ENCODE measurements at regions not wholly inside any gene's neighbourhood (a gene's known extent, or its start where the extent isn't known, plus 50 kb on each side); places are given as distances from the start of the nearest gene placed in this dataset.
"Not testable (repeated sequence)": the region's sequence is repeated elsewhere in the genome, so short reads cannot be mapped to it uniquely, and the experiment has no call there.

- Histone ChIP-seq H3K4me1 (replicated peaks) (no peaks in the 10 kb centered on the region), H3K9me3 (replicated peaks) (no peaks in the 10 kb centered on the region), H3K27me3 (replicated peaks) (no peaks in the 10 kb centered on the region), H3K36me3 (no peaks in the 10 kb centered on the region), H3K4me3 (no peak overlapping the region), H3K27ac (no peak overlapping the region)
- no peak for DNase-seq (ENCODE audit: low read depth in 1 of 2, low spot score in 2 of 2)
Observed at GRCh38 chr12:19666070-19666469, 226.8 kb downstream of the AEBP2 start.

- H3K4me3 ChIP-seq, result no peak overlapping the region
- DNase-seq (ENCODE audit: low read depth in 1 of 2, low spot score in 2 of 2), result no peak
- no peaks in the 10 kb centered on the region for H3K36me3 ChIP-seq
- H3K4me1 ChIP-seq (replicated peaks), result no peaks in the 10 kb centered on the region
- no peak overlapping the region for H3K27ac ChIP-seq
- H3K27me3 ChIP-seq (replicated peaks), result no peaks in the 10 kb centered on the region
- no peaks in the 10 kb centered on the region for H3K9me3 ChIP-seq (replicated peaks)
Observed at GRCh38 chr12:19669793-19670192, 230.5 kb downstream of the AEBP2 start.

GRCh38 chr12:19671695-19672094 is 232.4 kb downstream of the AEBP2 start:
- DNase-seq (ENCODE audit: low read depth in 1 of 2, low spot score in 2 of 2), result no peak

GRCh38 chr12:19674437-19674836 is 235.1 kb downstream of the AEBP2 start:
- H3K27me3 ChIP-seq (replicated peaks), result no peaks in the 10 kb centered on the region
- H3K27ac ChIP-seq, result no peak overlapping the region
- no peaks in the 10 kb centered on the region for H3K4me1 ChIP-seq (replicated peaks)
- H3K36me3 ChIP-seq, result no peaks in the 10 kb centered on the region
- H3K9me3 ChIP-seq (replicated peaks), result no peaks in the 10 kb centered on the region
- no peak overlapping the region for H3K4me3 ChIP-seq
- no peak for DNase-seq (ENCODE audit: low read depth in 1 of 2, low spot score in 2 of 2)

More at GRCh38 chr12:19671695-19672094, 232.4 kb downstream of the AEBP2 start:
- no peak overlapping the region for H3K27ac ChIP-seq
- no peaks in the 10 kb centered on the region for H3K27me3 ChIP-seq (replicated peaks)
- no peaks in the 10 kb centered on the region for H3K4me1 ChIP-seq (replicated peaks)
- H3K4me3 ChIP-seq, result no peak overlapping the region
- no peaks in the 10 kb centered on the region for H3K36me3 ChIP-seq
- no peaks in the 10 kb centered on the region for H3K9me3 ChIP-seq (replicated peaks)

- no peak overlapping the region for H3K27ac ChIP-seq
- H3K4me1 ChIP-seq (replicated peaks), result no peaks in the 10 kb centered on the region
- no peaks in the 10 kb centered on the region for H3K27me3 ChIP-seq (replicated peaks)
- no peaks in the 10 kb centered on the region for H3K9me3 ChIP-seq (replicated peaks)
- no peak overlapping the region for H3K4me3 ChIP-seq
- no peak for DNase-seq (ENCODE audit: low read depth in 1 of 2, low spot score in 2 of 2)
- H3K36me3 ChIP-seq, result no peaks in the 10 kb centered on the region
Observed at GRCh38 chr12:19675361-19675760, 236.1 kb downstream of the AEBP2 start.

- H3K4me3 ChIP-seq; H3K27me3 ChIP-seq (replicated peaks); H3K4me1 ChIP-seq (replicated peaks); H3K9me3 ChIP-seq (replicated peaks); DNase-seq (ENCODE audit: low read depth in 1 of 2, low spot score in 2 of 2); H3K27ac ChIP-seq; H3K36me3 ChIP-seq: not testable (repeated sequence)
Observed at GRCh38 chr12:19678501-19678900, 239.2 kb downstream of the AEBP2 start.

GRCh38 chr12:19681007-19681406 is 241.7 kb downstream of the AEBP2 start:
- no peak overlapping the region for H3K27ac ChIP-seq
- no peaks in the 10 kb centered on the region for H3K27me3 ChIP-seq (replicated peaks)
- H3K9me3 ChIP-seq (replicated peaks), result no peaks in the 10 kb centered on the region
- no peak overlapping the region for H3K4me3 ChIP-seq
- no peaks in the 10 kb centered on the region for H3K36me3 ChIP-seq
- DNase-seq (ENCODE audit: low read depth in 1 of 2, low spot score in 2 of 2), result no peak
- peaks cover 14% of the 10 kb centered on the region for H3K4me1 ChIP-seq (replicated peaks)

GRCh38 chr12:19683178-19683927 is 244.1 kb downstream of the AEBP2 start:
- H3K27me3 ChIP-seq (replicated peaks), result no peaks in the 10 kb centered on the region
- H3K9me3 ChIP-seq (replicated peaks), result no peaks in the 10 kb centered on the region
- H3K4me1 ChIP-seq (replicated peaks), result peaks cover 14% of the 10 kb centered on the region
- DNase-seq (ENCODE audit: low read depth in 1 of 2, low spot score in 2 of 2), result peak in 1 of 2 experiments; percentile 64
- H3K27ac ChIP-seq, result peak overlapping the region; percentile 73
- no peaks in the 10 kb centered on the region for H3K36me3 ChIP-seq
- H3K4me3 ChIP-seq, result peak overlapping the region; percentile 9; the same call in 1 of the 2 replicates

- no peaks in the 10 kb centered on the region for H3K9me3 ChIP-seq (replicated peaks)
- H3K4me1 ChIP-seq (replicated peaks), result peaks cover 14% of the 10 kb centered on the region
- no peaks in the 10 kb centered on the region for H3K27me3 ChIP-seq (replicated peaks)
- no peaks in the 10 kb centered on the region for H3K36me3 ChIP-seq
- H3K27ac ChIP-seq, result no peak overlapping the region
- no peak for DNase-seq (ENCODE audit: low read depth in 1 of 2, low spot score in 2 of 2)
- H3K4me3 ChIP-seq, result no peak overlapping the region
Observed at GRCh38 chr12:19687371-19687770, 248.1 kb downstream of the AEBP2 start.

- Histone ChIP-seq H3K36me3 (no peaks in the 10 kb centered on the region), H3K4me1 (replicated peaks) (peaks cover 5% of the 10 kb centered on the region), H3K4me3 (no peak overlapping the region), H3K27ac (no peak overlapping the region), H3K9me3 (replicated peaks) (no peaks in the 10 kb centered on the region), H3K27me3 (replicated peaks) (no peaks in the 10 kb centered on the region)
- no peak for DNase-seq (ENCODE audit: low read depth in 1 of 2, low spot score in 2 of 2)
Observed at GRCh38 chr12:19688532-19688931, 249.2 kb downstream of the AEBP2 start.

GRCh38 chr12:19689226-19689625 is 249.9 kb downstream of the AEBP2 start:
- Histone ChIP-seq H3K36me3 (no peaks in the 10 kb centered on the region), H3K4me3 (no peak overlapping the region), H3K27ac (no peak overlapping the region), H3K4me1 (replicated peaks) (no peaks in the 10 kb centered on the region), H3K27me3 (replicated peaks) (no peaks in the 10 kb centered on the region), H3K9me3 (replicated peaks) (no peaks in the 10 kb centered on the region)
- no peak for DNase-seq (ENCODE audit: low read depth in 1 of 2, low spot score in 2 of 2)

- no peaks in the 10 kb centered on the region for H3K36me3 ChIP-seq
- no peaks in the 10 kb centered on the region for H3K9me3 ChIP-seq (replicated peaks)
- H3K27ac ChIP-seq, result no peak overlapping the region
- DNase-seq (ENCODE audit: low read depth in 1 of 2, low spot score in 2 of 2), result no peak
- H3K4me3 ChIP-seq, result no peak overlapping the region
- no peaks in the 10 kb centered on the region for H3K4me1 ChIP-seq (replicated peaks)
- no peaks in the 10 kb centered on the region for H3K27me3 ChIP-seq (replicated peaks)
Observed at GRCh38 chr12:19689801-19690472, 250.6 kb downstream of the AEBP2 start.

GRCh38 chr12:19692091-19692490 is 252.8 kb downstream of the AEBP2 start:
- Histone ChIP-seq H3K4me3 (no peak overlapping the region), H3K4me1 (replicated peaks) (no peaks in the 10 kb centered on the region), H3K27ac (no peak overlapping the region), H3K36me3 (no peaks in the 10 kb centered on the region), H3K27me3 (replicated peaks) (no peaks in the 10 kb centered on the region), H3K9me3 (replicated peaks) (no peaks in the 10 kb centered on the region)
- no peak for DNase-seq (ENCODE audit: low read depth in 1 of 2, low spot score in 2 of 2)

- Histone ChIP-seq H3K4me1 (replicated peaks) (no peaks in the 10 kb centered on the region), H3K9me3 (replicated peaks) (no peaks in the 10 kb centered on the region), H3K4me3 (no peak overlapping the region), H3K36me3 (no peaks in the 10 kb centered on the region), H3K27ac (no peak overlapping the region), H3K27me3 (replicated peaks) (no peaks in the 10 kb centered on the region)
- DNase-seq (ENCODE audit: low read depth in 1 of 2, low spot score in 2 of 2), result no peak
Observed at GRCh38 chr12:19692566-19692965, 253.3 kb downstream of the AEBP2 start.
